NCI-H460 (cell line): ENCODE measurements at regions not wholly inside any gene's neighbourhood (a gene's known extent, or its start where the extent isn't known, plus 50 kb on each side); places are given as distances from the start of the nearest gene placed in this dataset.

Experiments
- DNase-seq: peaks from one replicate; pipeline ENCODE4 v3.0.0-alpha.2; 2016; ENCODE audit warnings: low read depth; ENCODE audit errors: extremely low read depth

DNA sequence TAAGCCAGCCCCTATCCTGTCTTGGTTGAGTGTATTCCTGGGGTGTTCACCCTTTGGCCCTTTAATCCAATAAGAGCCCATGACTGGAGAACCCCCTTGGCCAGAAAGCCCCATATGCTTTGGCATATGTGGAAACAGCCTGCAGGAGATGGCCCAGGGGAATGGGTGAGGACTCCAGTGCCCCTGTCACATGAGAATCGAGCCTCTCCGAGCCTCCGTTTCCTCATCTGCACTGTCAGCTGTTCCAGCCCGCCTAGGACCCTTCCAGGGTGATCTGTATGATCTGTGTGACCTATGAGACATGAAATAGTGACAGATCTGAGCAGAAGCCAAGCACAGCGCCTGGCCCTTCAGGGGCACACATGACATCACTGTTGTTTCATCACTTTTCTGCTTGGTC is 300.7 kb downstream of the ZNF536 start:
- no peak for DNase-seq

DNA sequence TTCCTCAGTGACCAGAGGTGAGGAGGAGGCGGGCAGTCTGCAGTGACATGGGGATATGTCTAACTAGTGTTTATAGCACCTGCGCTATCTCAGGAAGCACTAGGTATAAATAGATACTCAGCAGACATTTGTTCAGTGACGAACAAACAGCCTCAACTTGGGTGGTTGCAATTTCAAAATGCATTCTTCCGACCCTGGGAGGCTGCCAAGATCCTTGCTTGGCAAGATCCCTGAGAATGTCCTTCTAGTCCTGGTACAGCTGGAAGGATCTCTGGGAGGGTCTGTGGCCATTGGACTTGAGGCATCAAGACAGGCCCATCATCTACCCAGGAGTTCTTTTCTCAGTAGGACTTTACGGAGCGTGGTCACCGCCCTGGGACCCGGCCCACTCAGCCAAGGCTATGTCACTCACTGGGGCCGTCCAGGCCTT is 299.5 kb downstream of the ZNF536 start:
- DNase-seq = no peak

DNA sequence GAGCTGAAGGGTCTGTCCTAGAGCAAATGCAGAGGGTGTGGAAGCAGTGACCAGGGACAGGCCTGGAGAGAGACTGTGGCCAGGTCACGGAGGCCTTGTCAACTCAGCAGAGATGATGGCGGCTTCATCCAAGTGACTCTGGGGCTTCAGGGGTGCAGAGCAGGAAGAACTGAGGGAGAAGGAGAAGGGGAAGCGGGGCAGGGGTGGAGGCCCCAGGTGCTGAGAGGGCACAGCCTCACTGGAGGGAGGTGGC is 299.1 kb downstream of the ZNF536 start:
- no peak for DNase-seq

GRCh38 chr19:30670562-30671366 is 298.6 kb downstream of the ZNF536 start:
- no peak for DNase-seq

- no peak for DNase-seq
Observed at GRCh38 chr19:30670011-30670329, 297.8 kb downstream of the ZNF536 start.

DNA sequence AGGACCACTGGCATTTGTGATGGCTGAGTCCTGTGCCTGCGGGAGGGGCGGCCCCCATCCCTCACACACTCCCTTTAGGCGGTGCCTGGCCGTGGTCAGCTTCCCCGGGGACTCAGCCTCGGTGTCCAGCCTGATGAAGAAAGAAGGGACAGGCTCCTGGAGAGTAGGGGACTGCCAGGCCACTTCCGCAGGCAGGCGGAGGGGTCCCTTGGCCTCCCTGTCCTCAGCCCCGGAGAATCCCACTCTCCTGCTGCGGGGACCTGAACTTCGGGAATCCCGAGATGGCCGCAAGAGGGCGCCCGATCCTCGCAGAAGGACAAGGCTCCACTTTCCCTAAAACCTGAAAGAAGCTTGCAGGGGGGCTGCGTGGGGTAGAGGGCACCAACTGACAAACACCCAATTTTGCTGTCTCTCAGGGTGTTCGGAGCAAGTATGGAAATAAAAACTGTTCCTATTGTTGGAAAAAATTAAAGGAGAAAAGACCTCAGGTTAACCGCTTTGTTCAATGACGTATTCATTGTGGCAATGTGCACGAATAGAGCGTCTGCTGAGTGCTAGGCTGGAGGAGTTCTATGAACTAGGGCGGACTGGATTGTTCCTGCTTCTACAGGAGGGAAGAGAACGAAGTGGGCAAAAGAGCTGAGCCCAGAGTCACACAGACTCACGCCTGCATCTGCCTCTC is 297.3 kb downstream of the ZNF536 start:
- peak; percentile 25 for DNase-seq

- DNase-seq = no peak
Observed at GRCh38 chr19:30668521-30669155, 296.5 kb downstream of the ZNF536 start.

GRCh38 chr19:30667746-30668145 is 295.6 kb downstream of the ZNF536 start:
- DNase-seq = no peak

GRCh38 chr19:30667227-30667626 is 295.0 kb downstream of the ZNF536 start:
- no peak for DNase-seq

DNA sequence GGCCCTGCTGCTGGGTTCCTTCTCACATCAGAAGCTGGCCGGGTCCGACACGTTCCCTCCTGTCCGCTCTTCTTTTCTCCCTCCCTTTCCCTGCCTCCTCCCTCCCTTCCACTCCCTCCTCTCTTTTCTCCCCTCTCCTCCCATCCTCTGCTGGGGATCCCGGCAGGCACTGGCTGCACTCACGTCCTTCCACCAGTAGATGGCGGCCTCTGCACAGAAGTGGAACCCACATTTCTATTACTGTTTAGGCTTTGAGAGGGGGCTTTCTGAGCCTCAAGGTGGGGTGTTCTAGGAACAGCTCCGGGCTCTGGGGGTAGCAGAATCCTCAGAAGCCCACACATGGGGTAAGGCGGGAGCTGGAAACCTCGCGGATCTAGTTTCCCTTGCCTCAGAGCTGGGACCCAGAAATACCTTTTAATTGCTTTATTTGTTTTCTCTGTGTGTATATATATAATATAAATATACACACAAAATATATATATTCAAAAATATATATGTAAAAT is 294.2 kb downstream of the ZNF536 start:
- DNase-seq = peak; percentile 17

- DNase-seq = no peak
Observed at GRCh38 chr19:30665449-30665848, 293.3 kb downstream of the ZNF536 start.

GRCh38 chr19:30663611-30664174 is 291.5 kb downstream of the ZNF536 start:
- no peak for DNase-seq

DNA sequence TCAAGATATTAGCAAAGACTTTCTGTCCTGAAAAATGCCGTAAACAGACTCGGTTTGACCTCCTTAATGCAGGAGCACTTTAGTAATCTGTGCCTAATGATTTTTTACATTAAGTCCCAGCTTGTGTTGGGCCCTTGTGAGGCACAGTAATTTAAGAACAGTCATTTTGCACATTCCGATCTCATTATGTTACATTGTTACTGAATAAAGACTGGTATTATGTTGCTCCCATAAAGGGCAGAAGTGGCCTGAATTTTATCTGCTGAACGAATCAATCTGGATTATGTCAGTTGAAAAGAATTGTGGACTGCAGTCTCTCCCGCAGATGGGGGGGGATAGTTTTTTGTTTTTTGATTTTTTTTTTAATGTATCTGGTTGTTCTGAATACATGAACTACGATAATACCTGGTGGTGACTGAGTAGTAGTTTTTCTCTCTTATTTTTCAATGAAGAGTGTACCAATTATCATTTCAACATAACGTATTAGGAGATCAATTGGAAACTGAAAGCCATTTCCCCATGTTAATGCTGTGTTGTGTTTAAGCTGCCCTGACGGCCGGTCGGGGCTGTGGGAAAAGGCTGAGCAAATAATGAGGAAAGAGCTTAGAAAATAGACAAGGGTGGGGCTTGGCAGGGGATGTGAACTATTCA is 290.2 kb downstream of the ZNF536 start:
- DNase-seq = no peak

DNA sequence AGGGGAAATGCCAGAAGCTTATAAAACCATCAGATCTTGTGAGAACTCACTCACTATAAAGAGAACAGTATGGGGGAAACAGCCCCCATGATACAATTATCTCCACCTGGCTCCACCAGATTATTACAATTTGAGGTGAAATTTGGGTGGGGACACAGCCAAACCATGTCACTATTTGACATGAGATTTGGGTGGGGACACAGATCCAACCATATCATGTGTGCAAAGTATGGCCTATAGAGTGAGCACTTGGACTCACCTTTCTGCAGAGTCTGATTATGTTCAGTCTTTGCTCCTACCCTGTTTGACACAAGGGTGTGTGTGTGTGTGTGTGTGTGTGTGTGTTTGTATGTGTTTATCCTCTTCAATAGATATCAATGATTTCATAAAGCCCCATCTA is 287.5 kb downstream of the ZNF536 start:
- DNase-seq = no peak

DNA sequence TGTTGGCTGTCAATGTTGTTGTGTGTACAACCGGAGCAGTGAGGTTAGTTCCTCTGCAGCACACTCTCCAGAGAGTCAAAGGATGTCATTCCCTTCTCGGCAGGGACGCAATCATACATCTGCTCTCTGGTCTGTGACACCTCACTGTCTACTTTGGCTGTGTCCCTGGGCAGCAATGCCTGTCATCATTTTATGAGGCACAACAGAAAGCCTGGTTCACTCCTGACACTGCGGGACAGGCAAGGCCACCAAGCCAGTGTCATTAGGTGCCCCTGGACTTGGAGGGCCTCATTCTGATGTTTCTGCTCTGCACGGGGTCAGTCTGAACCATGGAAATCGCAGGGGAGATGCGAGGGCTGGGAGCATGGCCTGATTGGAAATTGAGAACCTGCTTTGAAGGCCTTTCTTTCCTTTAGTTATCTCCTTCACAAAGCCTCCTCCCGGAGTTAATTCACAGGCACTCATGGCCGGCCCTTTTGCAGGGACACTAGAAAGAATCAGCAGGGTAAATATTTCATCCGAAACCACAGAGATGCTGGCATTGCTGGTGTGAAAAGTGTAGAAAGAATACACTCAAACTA is 284.4 kb downstream of the ZNF536 start:
- no peak for DNase-seq

- no peak for DNase-seq
Observed at GRCh38 chr19:30653646-30654386, 281.6 kb downstream of the ZNF536 start.

- no peak for DNase-seq
Observed at GRCh38 chr19:30652751-30653150, 280.6 kb downstream of the ZNF536 start.

DNA sequence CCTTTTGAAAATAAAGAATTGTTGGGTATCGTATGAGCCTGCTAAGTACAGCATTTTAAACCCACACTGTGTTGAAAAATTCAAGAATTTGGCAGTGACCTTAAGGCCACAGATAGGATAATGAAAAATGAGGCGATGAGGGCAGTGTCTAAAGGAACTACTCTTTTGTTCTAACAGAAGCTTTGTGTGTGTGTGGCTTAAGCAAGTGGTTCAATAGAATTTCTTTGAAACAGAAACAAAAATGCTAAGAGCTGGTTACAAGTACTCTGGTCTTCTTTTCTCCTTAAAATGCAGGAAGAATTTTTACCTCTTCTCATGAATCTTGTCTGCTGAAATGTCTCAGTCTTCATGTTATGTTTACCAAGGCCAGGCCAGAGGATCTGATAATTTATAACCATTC is 279.5 kb downstream of the ZNF536 start:
- DNase-seq = no peak

DNA sequence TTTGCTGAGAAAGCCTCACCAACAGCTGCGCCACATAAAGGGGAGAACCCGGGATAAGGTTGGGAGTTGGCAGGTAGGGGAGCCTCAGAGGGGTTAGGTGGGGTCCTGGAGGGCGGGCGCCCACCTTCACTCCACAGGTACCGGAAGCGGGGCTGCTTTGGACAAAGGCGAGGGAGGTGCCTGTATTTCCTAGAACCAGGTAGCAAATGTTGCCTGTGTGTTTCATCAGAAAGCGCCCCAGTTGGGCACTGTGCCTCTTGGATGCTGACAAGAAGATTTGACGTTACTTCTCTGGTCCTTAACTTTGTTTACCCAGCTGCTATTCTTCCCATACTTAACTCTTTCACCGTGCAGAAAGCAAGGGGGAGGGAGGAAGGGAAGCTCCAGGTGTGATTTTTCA is 278.9 kb downstream of the ZNF536 start:
- DNase-seq = no peak

DNA sequence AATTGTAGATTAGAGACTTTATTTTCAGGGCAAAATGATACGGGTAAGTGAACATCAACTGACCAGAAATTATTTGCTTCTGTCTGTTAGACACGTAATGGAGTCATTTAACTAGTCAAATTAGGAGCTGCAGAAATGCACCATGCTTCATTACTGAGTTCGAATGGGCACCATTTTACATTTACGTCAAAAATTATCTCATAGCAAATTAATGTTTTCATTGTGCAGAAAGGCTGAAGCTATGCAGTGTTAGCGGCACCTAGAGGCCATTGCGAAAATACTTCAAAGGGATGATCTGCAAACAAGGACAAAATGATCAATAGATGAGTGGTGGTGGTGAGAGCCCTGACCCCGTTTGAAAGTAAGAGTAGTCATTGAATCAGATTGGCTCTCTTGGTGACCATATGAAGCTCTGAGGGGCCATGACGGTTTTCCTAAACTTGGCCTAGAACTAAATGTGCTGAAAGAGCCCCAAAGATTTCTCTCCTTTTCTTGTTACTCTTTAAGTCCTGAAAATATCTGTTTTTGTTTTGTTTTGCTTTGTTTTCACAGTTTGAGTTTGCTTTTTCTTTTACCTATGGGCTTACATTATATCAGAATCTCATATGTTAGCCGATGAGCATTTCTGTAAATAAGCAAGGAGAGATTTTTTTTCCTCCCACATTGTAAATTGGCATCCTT is 277.9 kb downstream of the ZNF536 start:
- DNase-seq = peak; percentile 26
